ENCODE measurements at regions not wholly inside any gene's neighbourhood (a gene's known extent, or its start where the extent isn't known, plus 50 kb on each side); places are given as distances from the start of the nearest gene placed in this dataset.

GRCh38 chr6:90803956-90804355 lies 217.1 kb upstream of the MAP3K7 start:
- no peaks in the 10 kb centered on the region for H3K27me3 Mint-ChIP-seq
- no peaks in the 10 kb centered on the region for H3K9me3 Mint-ChIP-seq (ENCODE audit: low read depth)
- no peak for DNase-seq
- H3K36me3 Mint-ChIP-seq: no peaks in the 10 kb centered on the region
- no peak overlapping the region for H3K27ac Mint-ChIP-seq
- H3K4me1 Mint-ChIP-seq: no peaks in the 10 kb centered on the region
- CTCF ChIA-PET: no interaction called here
- ATAC-seq: no peak
- H3K4me3 Mint-ChIP-seq: no peak overlapping the region

DNA sequence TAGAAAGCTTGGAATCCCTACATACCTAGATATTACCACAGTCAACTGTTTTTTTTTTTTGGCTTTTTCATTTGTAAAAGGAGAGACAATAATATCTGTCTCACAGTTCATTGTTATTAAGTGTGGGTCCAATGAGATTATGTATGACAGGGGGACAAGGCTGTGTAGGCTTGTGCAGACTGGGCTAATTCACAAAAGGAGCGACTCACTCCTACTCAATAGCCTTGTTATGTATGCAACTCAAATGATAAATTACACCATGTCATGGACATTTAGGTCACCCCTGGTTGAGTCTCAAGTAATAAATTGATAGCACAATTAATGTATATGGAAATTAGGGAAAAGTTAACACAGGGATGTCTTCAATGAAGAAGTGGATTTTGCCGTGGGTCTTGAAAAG lies 208.2 kb upstream of the MAP3K7 start:
- DNase-seq (no peak), ATAC-seq (no peak)
- H3K27me3 Mint-ChIP-seq: peaks cover 3% of the 10 kb centered on the region
- CTCF ChIA-PET: no interaction called here
- no peaks in the 10 kb centered on the region for H3K9me3 Mint-ChIP-seq (ENCODE audit: low read depth)
- H3K4me1 Mint-ChIP-seq: no peaks in the 10 kb centered on the region
- no peaks in the 10 kb centered on the region for H3K36me3 Mint-ChIP-seq
- no peak overlapping the region for H3K27ac Mint-ChIP-seq
- H3K4me3 Mint-ChIP-seq: no peak overlapping the region

DNA sequence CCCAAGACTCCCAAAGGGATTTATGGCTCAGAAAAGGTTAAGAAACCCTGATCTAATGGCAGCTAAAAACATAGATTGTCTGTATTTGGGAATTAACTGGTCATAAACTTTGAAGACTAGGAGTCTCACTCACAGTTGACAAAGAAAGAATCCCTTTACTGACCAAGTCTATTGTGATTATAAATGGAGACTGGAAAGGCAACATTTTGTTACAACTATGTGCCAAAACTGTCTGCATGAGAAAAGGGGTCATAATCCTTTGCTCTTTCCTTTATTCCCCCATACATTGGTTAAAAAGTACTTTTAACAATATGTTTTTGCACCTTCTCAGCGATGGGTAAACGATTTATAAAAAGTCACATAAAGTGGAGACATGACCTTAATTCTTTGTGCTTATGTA lies 206.9 kb upstream of the MAP3K7 start:
- no peaks in the 10 kb centered on the region for H3K9me3 Mint-ChIP-seq (ENCODE audit: low read depth)
- H3K27ac Mint-ChIP-seq: no peak overlapping the region
- no peaks in the 10 kb centered on the region for H3K4me1 Mint-ChIP-seq
- H3K4me3 Mint-ChIP-seq: no peak overlapping the region
- DNase-seq: no peak
- CTCF ChIA-PET: no interaction called here
- H3K27me3 Mint-ChIP-seq: peaks cover 3% of the 10 kb centered on the region
- H3K36me3 Mint-ChIP-seq: no peaks in the 10 kb centered on the region
- no peak for ATAC-seq

DNA sequence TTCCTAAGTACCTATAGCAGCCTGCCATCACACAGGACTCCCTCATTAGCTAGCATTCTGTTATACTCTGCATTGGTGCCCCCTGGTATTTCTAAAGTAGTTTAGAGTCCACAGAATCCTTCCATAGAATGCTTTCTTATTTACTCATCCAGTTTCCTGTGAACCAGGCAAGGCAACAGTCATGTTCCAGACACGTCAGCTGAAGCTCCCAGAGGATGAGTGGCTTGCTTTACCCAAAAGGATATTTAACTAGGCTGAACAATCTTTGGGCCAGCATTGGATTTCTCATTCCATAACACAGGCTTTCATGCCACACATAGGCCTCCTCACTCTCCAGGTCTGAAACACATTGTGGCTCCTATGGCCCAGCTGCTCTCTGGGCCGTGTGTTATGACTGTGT lies 203.8 kb upstream of the MAP3K7 start:
- ATAC-seq (no peak), DNase-seq (no peak)
- Mint-ChIP-seq H3K36me3 (no peaks in the 10 kb centered on the region), H3K4me1 (no peaks in the 10 kb centered on the region), H3K27me3 (peaks cover 3% of the 10 kb centered on the region), H3K4me3 (no peak overlapping the region), H3K9me3 (ENCODE audit: low read depth) (no peaks in the 10 kb centered on the region), H3K27ac (no peak overlapping the region)
- CTCF ChIA-PET: no interaction called here

- Mint-ChIP-seq H3K27ac (no peak overlapping the region), H3K4me1 (no peaks in the 10 kb centered on the region), H3K36me3 (no peaks in the 10 kb centered on the region), H3K27me3 (peaks cover 3% of the 10 kb centered on the region), H3K9me3 (ENCODE audit: low read depth) (no peaks in the 10 kb centered on the region), H3K4me3 (no peak overlapping the region)
- ATAC-seq (no peak), DNase-seq (no peak)
- CTCF ChIA-PET: no interaction called here
Observed at GRCh38 chr6:90790058-90790457, 203.2 kb upstream of the MAP3K7 start.

GRCh38 chr6:90788781-90789180 lies 201.9 kb upstream of the MAP3K7 start:
- peaks cover 5% of the 10 kb centered on the region for H3K27me3 Mint-ChIP-seq
- CTCF ChIA-PET: no interaction called here
- no peak overlapping the region for H3K27ac Mint-ChIP-seq
- H3K4me3 Mint-ChIP-seq: no peak overlapping the region
- H3K4me1 Mint-ChIP-seq: no peaks in the 10 kb centered on the region
- DNase-seq (no peak), ATAC-seq (no peak)
- no peaks in the 10 kb centered on the region for H3K9me3 Mint-ChIP-seq (ENCODE audit: low read depth)
- H3K36me3 Mint-ChIP-seq: no peaks in the 10 kb centered on the region

- CTCF ChIA-PET: no interaction called here
- H3K27ac Mint-ChIP-seq: no peak overlapping the region
- H3K36me3 Mint-ChIP-seq: no peaks in the 10 kb centered on the region
- no peak overlapping the region for H3K4me3 Mint-ChIP-seq
- no peaks in the 10 kb centered on the region for H3K4me1 Mint-ChIP-seq
- ATAC-seq (no peak), DNase-seq (no peak)
- no peaks in the 10 kb centered on the region for H3K9me3 Mint-ChIP-seq (ENCODE audit: low read depth)
- peaks cover 7% of the 10 kb centered on the region for H3K27me3 Mint-ChIP-seq
Observed at GRCh38 chr6:90787446-90787845, 200.6 kb upstream of the MAP3K7 start.

- H3K27ac Mint-ChIP-seq: no peak overlapping the region
- H3K36me3 Mint-ChIP-seq: no peaks in the 10 kb centered on the region
- H3K4me3 Mint-ChIP-seq: no peak overlapping the region
- DNase-seq (no peak), ATAC-seq (no peak)
- CTCF ChIA-PET: no interaction called here
- no peaks in the 10 kb centered on the region for H3K9me3 Mint-ChIP-seq (ENCODE audit: low read depth)
- peaks cover 24% of the 10 kb centered on the region for H3K27me3 Mint-ChIP-seq
- H3K4me1 Mint-ChIP-seq: no peaks in the 10 kb centered on the region
Observed at GRCh38 chr6:90780778-90781177, 193.9 kb upstream of the MAP3K7 start.

DNA sequence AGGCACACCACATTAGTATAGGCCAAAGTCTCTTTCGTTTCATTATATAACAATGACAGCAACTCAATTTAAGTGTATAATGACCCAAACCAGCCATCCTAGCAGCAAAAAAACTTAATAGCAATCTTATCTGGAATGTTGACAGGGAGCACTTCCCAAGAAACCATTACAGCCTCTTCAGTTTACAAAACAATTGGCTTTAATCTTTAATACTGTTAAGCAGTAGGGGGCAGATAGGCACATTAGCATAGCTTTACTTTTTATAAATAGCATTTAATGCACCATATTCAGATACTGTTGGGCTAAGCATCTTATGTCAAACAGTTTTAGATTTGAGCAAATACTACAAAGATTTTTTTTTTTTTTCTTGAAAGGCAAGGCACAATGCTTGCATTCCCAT lies 193.3 kb upstream of the MAP3K7 start:
- no peak for DNase-seq
- peaks cover 24% of the 10 kb centered on the region for H3K27me3 Mint-ChIP-seq
- H3K27ac Mint-ChIP-seq: no peak overlapping the region
- no peak for ATAC-seq
- H3K4me3 Mint-ChIP-seq: no peak overlapping the region
- CTCF ChIA-PET: no interaction called here
- no peaks in the 10 kb centered on the region for H3K9me3 Mint-ChIP-seq (ENCODE audit: low read depth)
- H3K4me1 Mint-ChIP-seq: no peaks in the 10 kb centered on the region
- H3K36me3 Mint-ChIP-seq: no peaks in the 10 kb centered on the region

GRCh38 chr6:90778417-90779203 lies 191.7 kb upstream of the MAP3K7 start:
- H3K9me3 Mint-ChIP-seq (ENCODE audit: low read depth): no peaks in the 10 kb centered on the region
- no peaks in the 10 kb centered on the region for H3K36me3 Mint-ChIP-seq
- no peak overlapping the region for H3K4me3 Mint-ChIP-seq
- ATAC-seq: no peak
- H3K27me3 Mint-ChIP-seq: peaks cover 21% of the 10 kb centered on the region
- no peaks in the 10 kb centered on the region for H3K4me1 Mint-ChIP-seq
- no peak for DNase-seq
- CTCF ChIA-PET: no interaction called here
- H3K27ac Mint-ChIP-seq: no peak overlapping the region

- CTCF ChIA-PET: no interaction called here
- no peak overlapping the region for H3K4me3 Mint-ChIP-seq
- DNase-seq (no peak), ATAC-seq (no peak)
- H3K27me3 Mint-ChIP-seq: peaks cover 3% of the 10 kb centered on the region
- no peak overlapping the region for H3K27ac Mint-ChIP-seq
- H3K36me3 Mint-ChIP-seq: no peaks in the 10 kb centered on the region
- H3K4me1 Mint-ChIP-seq: no peaks in the 10 kb centered on the region
- H3K9me3 Mint-ChIP-seq (ENCODE audit: low read depth): no peaks in the 10 kb centered on the region
Observed at GRCh38 chr6:90770778-90771177, 183.9 kb upstream of the MAP3K7 start.

DNA sequence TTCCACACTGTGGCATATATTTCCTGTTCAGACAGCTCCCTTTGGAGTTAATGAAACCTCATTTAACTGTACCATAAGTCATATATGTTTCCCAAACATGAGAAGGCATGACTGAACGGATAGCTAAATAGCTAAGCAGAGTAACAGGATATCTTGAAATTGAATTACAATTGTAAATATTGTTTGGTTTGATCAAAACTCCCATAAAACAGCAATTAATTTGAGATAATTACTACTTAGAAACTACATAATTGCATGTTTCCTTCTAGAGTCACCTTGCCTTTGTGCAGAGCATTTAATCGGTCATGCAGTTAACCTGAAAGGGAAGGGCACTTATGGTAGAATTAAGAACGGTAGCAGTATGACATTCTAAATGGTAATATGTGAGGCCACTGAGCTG lies 179.0 kb upstream of the MAP3K7 start:
- no peak overlapping the region for H3K27ac Mint-ChIP-seq
- ATAC-seq (no peak), DNase-seq (no peak)
- CTCF ChIA-PET: no interaction called here
- H3K36me3 Mint-ChIP-seq: no peaks in the 10 kb centered on the region
- no peak overlapping the region for H3K4me3 Mint-ChIP-seq
- H3K9me3 Mint-ChIP-seq (ENCODE audit: low read depth): no peaks in the 10 kb centered on the region
- no peaks in the 10 kb centered on the region for H3K4me1 Mint-ChIP-seq
- peaks cover 3% of the 10 kb centered on the region for H3K27me3 Mint-ChIP-seq

- Mint-ChIP-seq H3K27me3 (peaks cover 3% of the 10 kb centered on the region), H3K4me1 (no peaks in the 10 kb centered on the region), H3K36me3 (no peaks in the 10 kb centered on the region), H3K9me3 (ENCODE audit: low read depth) (no peaks in the 10 kb centered on the region), H3K4me3 (no peak overlapping the region), H3K27ac (no peak overlapping the region)
- CTCF ChIA-PET: no interaction called here
- no peak for ATAC-seq
- no peak for DNase-seq
Observed at GRCh38 chr6:90765491-90765890, 178.6 kb upstream of the MAP3K7 start.

DNA sequence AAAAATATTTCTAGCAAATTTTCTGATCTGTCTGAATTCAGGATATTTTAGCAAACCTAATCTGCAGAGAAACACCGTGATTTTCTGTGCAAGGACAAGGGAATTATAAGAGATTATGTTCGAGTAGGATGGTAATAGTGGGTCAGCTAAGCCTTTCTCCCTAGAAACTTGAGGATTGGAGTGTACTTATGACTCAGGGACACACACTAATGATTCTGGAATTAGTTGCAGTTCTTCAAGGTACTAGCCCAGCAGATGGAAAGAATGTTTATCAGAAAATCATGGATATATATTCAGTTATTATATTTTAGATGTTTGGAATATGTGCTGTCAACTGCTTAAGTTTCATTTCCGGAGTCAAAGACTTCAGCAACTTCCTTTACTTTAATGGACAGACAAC lies 177.1 kb upstream of the MAP3K7 start:
- Mint-ChIP-seq H3K9me3 (ENCODE audit: low read depth) (no peaks in the 10 kb centered on the region), H3K4me3 (no peak overlapping the region), H3K27me3 (peaks cover 3% of the 10 kb centered on the region), H3K36me3 (no peaks in the 10 kb centered on the region), H3K4me1 (no peaks in the 10 kb centered on the region), H3K27ac (no peak overlapping the region)
- ATAC-seq (no peak), DNase-seq (no peak)
- CTCF ChIA-PET: no interaction called here

- Mint-ChIP-seq H3K4me3 (no peak overlapping the region), H3K4me1 (no peaks in the 10 kb centered on the region), H3K27me3 (peaks cover 6% of the 10 kb centered on the region), H3K27ac (no peak overlapping the region), H3K36me3 (no peaks in the 10 kb centered on the region), H3K9me3 (ENCODE audit: low read depth) (no peaks in the 10 kb centered on the region)
- CTCF ChIA-PET: no interaction called here
- ATAC-seq (no peak), DNase-seq (no peak)
Observed at GRCh38 chr6:90759664-90760063, 172.8 kb upstream of the MAP3K7 start.
